ENCODE measurements at regions not wholly inside any gene's neighbourhood (a gene's known extent, or its start where the extent isn't known, plus 50 kb on each side); places are given as distances from the start of the nearest gene placed in this dataset.

DNA sequence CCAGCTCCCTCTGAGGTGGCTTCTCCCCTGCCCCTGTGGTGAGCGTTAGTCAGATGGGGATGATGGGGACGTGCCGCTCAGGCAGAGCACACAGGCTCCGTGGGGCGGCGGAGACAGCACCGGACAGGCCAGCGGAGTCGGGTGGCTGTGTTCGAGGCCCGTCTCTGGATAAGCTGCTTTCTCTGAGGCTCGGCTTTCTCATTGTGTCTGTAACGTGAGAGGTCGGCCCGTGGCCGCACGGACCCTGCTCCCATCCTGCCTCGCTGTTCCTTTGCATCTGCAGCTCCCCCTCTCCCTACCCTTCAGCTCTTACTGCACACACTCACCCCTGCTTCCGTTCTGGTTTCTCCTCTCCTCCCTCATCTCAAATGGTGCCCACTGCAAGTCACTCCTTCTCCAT lies 62.5 kb downstream of the FAM43A start:
- no peak for TF ChIP-seq POLR2AphosphoS5 (IDR thresholded peaks at IDR 0.05; ENCODE audit: low read depth, low read length)
- TF ChIP-seq POLR2A (IDR thresholded peaks at IDR 0.05; ENCODE audit: low read depth, low read length): no peak
- TF ChIP-seq TAF1 (IDR thresholded peaks at IDR 0.05; ENCODE audit: low read depth, low read length): no peak
- TF ChIP-seq POU2F2 (IDR thresholded peaks at IDR 0.05; ENCODE audit: low read depth, low read length): no peak
- no peak for TF ChIP-seq SPI1 (IDR thresholded peaks at IDR 0.05; ENCODE audit: low read depth, low read length)

Measured in GM12891 (cell line).